HG03196 (cell line): ENCODE measurements at regions not wholly inside any gene's neighbourhood (a gene's known extent, or its start where the extent isn't known, plus 50 kb on each side); places are given as distances from the start of the nearest gene placed in this dataset.

Source experiments
- ATAC-seq: cut with Tn5 transposase; IDR thresholded peaks from one replicate; pipeline ENCODE4 v1.9.1; 2021; ENCODE audit not compliant: unreplicated experiment

- ATAC-seq: no peak
Observed at GRCh38 chr6:71585472-71585871, 296.9 kb downstream of the OGFRL1 start.

GRCh38 chr6:71588490-71588889 is 297.9 kb upstream of the RIMS1 start:
- no peak for ATAC-seq

GRCh38 chr6:71589254-71589653 is 297.1 kb upstream of the RIMS1 start:
- no peak for ATAC-seq

GRCh38 chr6:71592643-71593042 is 293.7 kb upstream of the RIMS1 start:
- no peak for ATAC-seq

- no peak for ATAC-seq
Observed at GRCh38 chr6:71599359-71599758, 287.0 kb upstream of the RIMS1 start.

- no peak for ATAC-seq
Observed at GRCh38 chr6:71602385-71603007, 283.9 kb upstream of the RIMS1 start.

GRCh38 chr6:71603021-71603420 is 283.3 kb upstream of the RIMS1 start:
- no peak for ATAC-seq

GRCh38 chr6:71608646-71609045 is 277.7 kb upstream of the RIMS1 start:
- no peak for ATAC-seq

- ATAC-seq: no peak
Observed at GRCh38 chr6:71619836-71620235, 266.5 kb upstream of the RIMS1 start.

- no peak for ATAC-seq
Observed at GRCh38 chr6:71621918-71622519, 264.3 kb upstream of the RIMS1 start.

GRCh38 chr6:71642120-71642519 is 244.2 kb upstream of the RIMS1 start:
- ATAC-seq: no peak

GRCh38 chr6:71642793-71643192 is 243.6 kb upstream of the RIMS1 start:
- ATAC-seq: no peak

- no peak for ATAC-seq
Observed at GRCh38 chr6:71645299-71645698, 241.1 kb upstream of the RIMS1 start.

- no peak for ATAC-seq
Observed at GRCh38 chr6:71649915-71650314, 236.4 kb upstream of the RIMS1 start.

- ATAC-seq: no peak
Observed at GRCh38 chr6:71651636-71652035, 234.7 kb upstream of the RIMS1 start.

- no peak for ATAC-seq
Observed at GRCh38 chr6:71656121-71656520, 230.2 kb upstream of the RIMS1 start.

- no peak for ATAC-seq
Observed at GRCh38 chr6:71665931-71666330, 220.4 kb upstream of the RIMS1 start.

- ATAC-seq: no peak
Observed at GRCh38 chr6:71672876-71673275, 213.5 kb upstream of the RIMS1 start.

GRCh38 chr6:71675386-71675785 is 211.0 kb upstream of the RIMS1 start:
- ATAC-seq: no peak

GRCh38 chr6:71676298-71676697 is 210.1 kb upstream of the RIMS1 start:
- no peak for ATAC-seq

- no peak for ATAC-seq
Observed at GRCh38 chr6:71678091-71678490, 208.3 kb upstream of the RIMS1 start.

GRCh38 chr6:71681234-71681867 is 205.0 kb upstream of the RIMS1 start:
- ATAC-seq: no peak
